GM13976 (cell line): ENCODE measurements at regions not wholly inside any gene's neighbourhood (a gene's known extent, or its start where the extent isn't known, plus 50 kb on each side); places are given as distances from the start of the nearest gene placed in this dataset.

Experiments
- DNase-seq: peaks from one replicate; pipeline ENCODE4 v3.0.0; 2012; ENCODE audit warnings: low spot score
- in situ Hi-C: fragments of 300-500 bp; cut with MboI; formaldehyde crosslinking; loops from one replicate; pipeline ENCODE4 v1.12.0; 2022; ENCODE audit warnings: low sequenced_read_pairs, mixed read lengths, inconsistent platforms; ENCODE audit not compliant: unreplicated experiment
- TF ChIP-seq, protein P1 (sequence below): IDR thresholded peaks from 2 replicates; pipeline ENCODE4 v1.5.1; 2012; ENCODE audit warnings: borderline replicate concordance, mild to moderate bottlenecking; ENCODE audit not compliant: insufficient read depth; ENCODE audit errors: extremely low read depth, missing control alignments, control extremely low read depth

DNA sequence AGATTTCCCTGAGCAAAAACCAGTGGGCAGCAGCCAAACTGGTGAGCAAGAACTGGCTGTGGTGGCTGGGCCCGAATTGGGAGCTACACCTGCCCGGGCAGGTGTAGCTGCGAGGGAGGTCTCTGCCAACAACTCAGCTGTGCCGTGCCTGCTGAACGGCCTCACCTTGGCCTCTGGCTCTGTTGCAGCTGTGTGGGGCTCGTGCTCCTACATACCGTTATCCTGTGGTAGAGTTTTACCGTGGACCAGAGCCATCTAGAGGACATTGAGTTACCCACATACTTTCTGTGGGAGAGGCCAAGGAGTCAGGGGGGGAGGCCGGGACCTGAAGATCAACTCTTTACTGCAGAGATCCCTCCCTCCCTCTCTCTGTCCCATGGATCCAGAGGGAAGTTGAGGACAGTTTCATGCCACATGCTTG is 113.2 kb downstream of the TM9SF2 start:
- TF ChIP-seq, protein P1, sequence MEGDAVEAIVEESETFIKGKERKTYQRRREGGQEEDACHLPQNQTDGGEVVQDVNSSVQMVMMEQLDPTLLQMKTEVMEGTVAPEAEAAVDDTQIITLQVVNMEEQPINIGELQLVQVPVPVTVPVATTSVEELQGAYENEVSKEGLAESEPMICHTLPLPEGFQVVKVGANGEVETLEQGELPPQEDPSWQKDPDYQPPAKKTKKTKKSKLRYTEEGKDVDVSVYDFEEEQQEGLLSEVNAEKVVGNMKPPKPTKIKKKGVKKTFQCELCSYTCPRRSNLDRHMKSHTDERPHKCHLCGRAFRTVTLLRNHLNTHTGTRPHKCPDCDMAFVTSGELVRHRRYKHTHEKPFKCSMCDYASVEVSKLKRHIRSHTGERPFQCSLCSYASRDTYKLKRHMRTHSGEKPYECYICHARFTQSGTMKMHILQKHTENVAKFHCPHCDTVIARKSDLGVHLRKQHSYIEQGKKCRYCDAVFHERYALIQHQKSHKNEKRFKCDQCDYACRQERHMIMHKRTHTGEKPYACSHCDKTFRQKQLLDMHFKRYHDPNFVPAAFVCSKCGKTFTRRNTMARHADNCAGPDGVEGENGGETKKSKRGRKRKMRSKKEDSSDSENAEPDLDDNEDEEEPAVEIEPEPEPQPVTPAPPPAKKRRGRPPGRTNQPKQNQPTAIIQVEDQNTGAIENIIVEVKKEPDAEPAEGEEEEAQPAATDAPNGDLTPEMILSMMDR: peak; percentile 39
- peak; percentile 65 for DNase-seq
- in situ Hi-C loops: no loop called here
